ENCODE measurements at regions not wholly inside any gene's neighbourhood (a gene's known extent, or its start where the extent isn't known, plus 50 kb on each side); places are given as distances from the start of the nearest gene placed in this dataset.

GRCh38 chr7:156237614-156238013 is 403.0 kb upstream of the RNF32 start:
- Histone ChIP-seq H3K36me3 (ENCODE audit: control insufficient read depth, insufficient read depth, low read length) (no peaks in the 10 kb centered on the region), H3K4me3 (ENCODE audit: low read depth, low read length) (no peak overlapping the region), H3K9ac (ENCODE audit: low read length) (no peak overlapping the region), H3K27ac (ENCODE audit: low read depth, low read length) (no peak overlapping the region), H3K9me3 (ENCODE audit: control insufficient read depth, insufficient read depth, low read depth, low read length) (no peaks in the 10 kb centered on the region), H3K4me1 (ENCODE audit: control insufficient read depth, insufficient read depth, low read length) (no peaks in the 10 kb centered on the region), H3K27me3 (ENCODE audit: control insufficient read depth, insufficient read depth, low read length) (no peaks in the 10 kb centered on the region)

- Histone ChIP-seq H3K27me3 (ENCODE audit: control insufficient read depth, insufficient read depth, low read length) (no peaks in the 10 kb centered on the region), H3K9me3 (ENCODE audit: control insufficient read depth, insufficient read depth, low read depth, low read length) (no peaks in the 10 kb centered on the region), H3K9ac (ENCODE audit: low read length) (no peak overlapping the region), H3K4me3 (ENCODE audit: low read depth, low read length) (no peak overlapping the region), H3K27ac (ENCODE audit: low read depth, low read length) (no peak overlapping the region), H3K36me3 (ENCODE audit: control insufficient read depth, insufficient read depth, low read length) (no peaks in the 10 kb centered on the region), H3K4me1 (ENCODE audit: control insufficient read depth, insufficient read depth, low read length) (no peaks in the 10 kb centered on the region)
Observed at GRCh38 chr7:156236936-156237599, 403.5 kb upstream of the RNF32 start.

- no peaks in the 10 kb centered on the region for H3K27me3 ChIP-seq (ENCODE audit: control insufficient read depth, insufficient read depth, low read length)
- H3K4me3 ChIP-seq (ENCODE audit: low read depth, low read length): no peak overlapping the region
- no peaks in the 10 kb centered on the region for H3K9me3 ChIP-seq (ENCODE audit: control insufficient read depth, insufficient read depth, low read depth, low read length)
- H3K4me1 ChIP-seq (ENCODE audit: control insufficient read depth, insufficient read depth, low read length): no peaks in the 10 kb centered on the region
- H3K27ac ChIP-seq (ENCODE audit: low read depth, low read length): no peak overlapping the region
- no peak overlapping the region for H3K9ac ChIP-seq (ENCODE audit: low read length)
- no peaks in the 10 kb centered on the region for H3K36me3 ChIP-seq (ENCODE audit: control insufficient read depth, insufficient read depth, low read length)
Observed at GRCh38 chr7:156236181-156236889, 404.2 kb upstream of the RNF32 start.

- Histone ChIP-seq H3K36me3 (ENCODE audit: control insufficient read depth, insufficient read depth, low read length) (no peaks in the 10 kb centered on the region), H3K4me3 (ENCODE audit: low read depth, low read length) (no peak overlapping the region), H3K4me1 (ENCODE audit: control insufficient read depth, insufficient read depth, low read length) (no peaks in the 10 kb centered on the region), H3K27me3 (ENCODE audit: control insufficient read depth, insufficient read depth, low read length) (no peaks in the 10 kb centered on the region), H3K9ac (ENCODE audit: low read length) (no peak overlapping the region), H3K27ac (ENCODE audit: low read depth, low read length) (no peak overlapping the region), H3K9me3 (ENCODE audit: control insufficient read depth, insufficient read depth, low read depth, low read length) (no peaks in the 10 kb centered on the region)
Observed at GRCh38 chr7:156234666-156235494, 405.7 kb upstream of the RNF32 start.

GRCh38 chr7:156234192-156234591 is 406.4 kb upstream of the RNF32 start:
- H3K27me3 ChIP-seq (ENCODE audit: control insufficient read depth, insufficient read depth, low read length): no peaks in the 10 kb centered on the region
- no peak overlapping the region for H3K27ac ChIP-seq (ENCODE audit: low read depth, low read length)
- no peak overlapping the region for H3K4me3 ChIP-seq (ENCODE audit: low read depth, low read length)
- 0 out of 2 replicates have a peak, but pooled peaks cover 2% of the 10 kb centered on the region for H3K9me3 ChIP-seq (ENCODE audit: control insufficient read depth, insufficient read depth, low read depth, low read length)
- H3K9ac ChIP-seq (ENCODE audit: low read length): no peak overlapping the region
- H3K36me3 ChIP-seq (ENCODE audit: control insufficient read depth, insufficient read depth, low read length): no peaks in the 10 kb centered on the region
- H3K4me1 ChIP-seq (ENCODE audit: control insufficient read depth, insufficient read depth, low read length): no peaks in the 10 kb centered on the region

GRCh38 chr7:156232931-156233705 is 407.5 kb upstream of the RNF32 start:
- Histone ChIP-seq H3K9ac (ENCODE audit: low read length) (no peak overlapping the region), H3K27me3 (ENCODE audit: control insufficient read depth, insufficient read depth, low read length) (no peaks in the 10 kb centered on the region), H3K4me3 (ENCODE audit: low read depth, low read length) (no peak overlapping the region), H3K36me3 (ENCODE audit: control insufficient read depth, insufficient read depth, low read length) (no peaks in the 10 kb centered on the region), H3K4me1 (ENCODE audit: control insufficient read depth, insufficient read depth, low read length) (no peaks in the 10 kb centered on the region), H3K27ac (ENCODE audit: low read depth, low read length) (no peak overlapping the region), H3K9me3 (ENCODE audit: control insufficient read depth, insufficient read depth, low read depth, low read length) (0 out of 2 replicates have a peak, but pooled peaks cover 4% of the 10 kb centered on the region)

- Histone ChIP-seq H3K4me1 (ENCODE audit: control insufficient read depth, insufficient read depth, low read length) (no peaks in the 10 kb centered on the region), H3K27me3 (ENCODE audit: control insufficient read depth, insufficient read depth, low read length) (no peaks in the 10 kb centered on the region), H3K9me3 (ENCODE audit: control insufficient read depth, insufficient read depth, low read depth, low read length) (0 out of 2 replicates have a peak, but pooled peaks cover 5% of the 10 kb centered on the region), H3K4me3 (ENCODE audit: low read depth, low read length) (no peak overlapping the region), H3K36me3 (ENCODE audit: control insufficient read depth, insufficient read depth, low read length) (no peaks in the 10 kb centered on the region), H3K27ac (ENCODE audit: low read depth, low read length) (no peak overlapping the region), H3K9ac (ENCODE audit: low read length) (no peak overlapping the region)
Observed at GRCh38 chr7:156230576-156230975, 410.0 kb upstream of the RNF32 start.

- H3K9ac ChIP-seq (ENCODE audit: low read length): no peak overlapping the region
Observed at GRCh38 chr7:156224833-156225225, 412.6 kb upstream of the SHH start.

GRCh38 chr7:156223935-156224832 is 411.9 kb upstream of the SHH start:
- peaks cover 10% of the 10 kb centered on the region for H3K9me3 ChIP-seq (ENCODE audit: control insufficient read depth, insufficient read depth, low read depth, low read length)
- no peaks in the 10 kb centered on the region for H3K4me1 ChIP-seq (ENCODE audit: control insufficient read depth, insufficient read depth, low read length)
- H3K4me3 ChIP-seq (ENCODE audit: low read depth, low read length): no peak overlapping the region
- no peaks in the 10 kb centered on the region for H3K27me3 ChIP-seq (ENCODE audit: control insufficient read depth, insufficient read depth, low read length)
- H3K9ac ChIP-seq (ENCODE audit: low read length): no peak overlapping the region
- no peak overlapping the region for H3K27ac ChIP-seq (ENCODE audit: low read depth, low read length)
- no peaks in the 10 kb centered on the region for H3K36me3 ChIP-seq (ENCODE audit: control insufficient read depth, insufficient read depth, low read length)

More at GRCh38 chr7:156224833-156225225, 412.6 kb upstream of the SHH start:
- Histone ChIP-seq H3K4me1 (ENCODE audit: control insufficient read depth, insufficient read depth, low read length) (no peaks in the 10 kb centered on the region), H3K27ac (ENCODE audit: low read depth, low read length) (no peak overlapping the region), H3K4me3 (ENCODE audit: low read depth, low read length) (no peak overlapping the region), H3K27me3 (ENCODE audit: control insufficient read depth, insufficient read depth, low read length) (no peaks in the 10 kb centered on the region), H3K9me3 (ENCODE audit: control insufficient read depth, insufficient read depth, low read depth, low read length) (peaks cover 12% of the 10 kb centered on the region), H3K36me3 (ENCODE audit: control insufficient read depth, insufficient read depth, low read length) (no peaks in the 10 kb centered on the region)

GRCh38 chr7:156222611-156223010 is 410.3 kb upstream of the SHH start:
- Histone ChIP-seq H3K9ac (ENCODE audit: low read length) (no peak overlapping the region), H3K9me3 (ENCODE audit: control insufficient read depth, insufficient read depth, low read depth, low read length) (peaks cover 8% of the 10 kb centered on the region), H3K4me1 (ENCODE audit: control insufficient read depth, insufficient read depth, low read length) (no peaks in the 10 kb centered on the region), H3K27me3 (ENCODE audit: control insufficient read depth, insufficient read depth, low read length) (peaks cover 4% of the 10 kb centered on the region; the same call in 1 of the 2 replicates), H3K27ac (ENCODE audit: low read depth, low read length) (no peak overlapping the region), H3K4me3 (ENCODE audit: low read depth, low read length) (no peak overlapping the region), H3K36me3 (ENCODE audit: control insufficient read depth, insufficient read depth, low read length) (no peaks in the 10 kb centered on the region)

Measured in HUES6 (cell line).